Stomach (tissue), 8 donors: ENCODE measurements at regions not wholly inside any gene's neighbourhood (a gene's known extent, or its start where the extent isn't known, plus 50 kb on each side); places are given as distances from the start of the nearest gene placed in this dataset.

Experiments used
- DNase-seq, 2 donors: peaks; one replicate each; pipeline versions ENCODE4 v3.0.0 to v3.0.0-alpha.2; 2013 to 2019
- H3K27ac ChIP-seq, 5 donors: fragments of 200-600 bp in 4 of 5; sonication (generic) in 4 of 5; one replicate each; pipeline ENCODE4 v1.5.1; 2013 to 2019; ENCODE audit warnings: mild to moderate bottlenecking in 1 of 5, moderate library complexity in 1 of 5
- H3K27me3 ChIP-seq, 3 donors: fragments of 200-600 bp; sonication (generic); one replicate each; pipeline ENCODE4 v1.5.1; 2017 to 2019; ENCODE audit warnings: mixed run types in 1 of 3
- H3K36me3 ChIP-seq, 4 donors: fragments of 200-600 bp; sonication (generic); 1 replicate in 3 of 4; 2 replicates in 1 of 4; pipeline ENCODE4 v1.5.1; 2016 to 2019
- H3K4me1 ChIP-seq, 4 donors: fragments of 200-600 bp; sonication (generic); one replicate each; pipeline ENCODE4 v1.5.1; 2016 to 2019
- H3K4me3 ChIP-seq, 4 donors: fragments of 200-600 bp; sonication (generic) in 3 of 4; one replicate each; pipeline ENCODE4 v1.5.1; 2016 to 2019; ENCODE audit warnings: mild to moderate bottlenecking in 1 of 4
- H3K9me3 ChIP-seq, 4 donors: fragments of 200-600 bp; sonication (generic); one replicate each; pipeline ENCODE4 v1.5.1; 2016 to 2019
- EP300 ChIP-seq: sonication (generic); formaldehyde crosslinking; IDR thresholded peaks from one replicate; pipeline ENCODE4 v1.6.1; 2017; ENCODE audit warnings: antibody characterized with exemption
- POLR2A ChIP-seq, 4 donors: fragments of 450-650 bp; IDR thresholded peaks; one replicate each; pipeline ENCODE4 v1.6.1; 2016; ENCODE audit warnings: antibody characterized with exemption in 4 of 4, control low read depth in 2 of 4, mild to moderate bottlenecking in 1 of 4, moderate library complexity in 1 of 4
- POLR2AphosphoS5 ChIP-seq, 3 donors: sonication (generic); formaldehyde crosslinking; IDR thresholded peaks; one replicate each; pipeline ENCODE4 v1.6.1; 2016; ENCODE audit warnings: antibody characterized with exemption in 3 of 3
- WGBS, 5 donors: extraction: QIAGEN DNeasy Blood & Tissue Kit in 3 of 5; methylation state at CpG; one replicate each; pipeline versions ENCODE4 v1.1.5 to v1.1.7; 2013 to 2018; 5-methylcytosine and 5-hydroxymethylcytosine counted together
- intact Hi-C: fragments of 100-400 bp; cut with DNase I; formaldehyde crosslinking; loops from one replicate; pipeline ENCODE4 v1.15.1; 2023; ENCODE audit warnings: low total_unique reads
- TF ChIP-seq, protein P1 (sequence below), 7 experiments: fragments of 450-650 bp in 4 of 7; fragments of 200-600 bp in 3 of 7; sonication (generic) in 3 of 7; IDR thresholded peaks; one replicate each; pipeline ENCODE4 v1.5.1; 2016 to 2019; ENCODE audit warnings: antibody characterized with exemption in 7 of 7, control low read depth in 2 of 7, mild to moderate bottlenecking in 1 of 7
- donor health status: healthy with polysubstance abuse.
- donor health status: Bipolar disorder and iron deficiency.
- donor health status: healthy.

DNA sequence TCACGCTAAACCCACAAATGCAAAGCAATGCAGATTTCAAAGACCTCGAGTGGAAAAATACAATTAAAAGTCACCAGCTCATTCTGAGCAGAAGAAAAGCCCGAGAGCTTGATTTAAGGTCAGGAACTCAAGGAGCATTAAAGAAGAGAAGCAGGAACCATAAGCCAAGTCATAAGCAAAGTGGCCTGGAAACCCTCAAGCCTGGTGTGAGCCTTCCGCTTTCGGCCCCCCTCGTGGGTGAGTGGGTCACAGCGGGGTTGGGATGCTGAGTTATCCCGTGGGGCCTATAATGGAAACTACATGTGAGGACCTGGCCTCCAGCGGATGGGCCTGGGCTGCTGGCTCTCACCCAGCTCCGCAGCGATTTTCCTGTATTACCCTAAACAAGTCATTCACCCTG, 504.3 kb downstream of the RAB28 start:
- Histone ChIP-seq H3K9me3 (peaks cover 0 to 16% (median 5%) of the 10 kb centered on the region in 4 donors), H3K4me1 (peaks cover 0 to 6% (median 0%) of the 10 kb centered on the region in 4 donors), H3K36me3 (no peaks in the 10 kb centered on the region), H3K4me3 (no peak overlapping the region), H3K27ac (no peak overlapping the region), H3K27me3 (no peaks in the 10 kb centered on the region)
- peak in 1 of 2 donors; percentile 23 for DNase-seq
- intact Hi-C loops: no loop called here
- TF ChIP-seq POLR2AphosphoS5 (IDR thresholded peaks at IDR 0.05) (no peak), EP300 (no peak), POLR2A (IDR thresholded peaks at IDR 0.05) (no peak)
- TF ChIP-seq, protein P1, sequence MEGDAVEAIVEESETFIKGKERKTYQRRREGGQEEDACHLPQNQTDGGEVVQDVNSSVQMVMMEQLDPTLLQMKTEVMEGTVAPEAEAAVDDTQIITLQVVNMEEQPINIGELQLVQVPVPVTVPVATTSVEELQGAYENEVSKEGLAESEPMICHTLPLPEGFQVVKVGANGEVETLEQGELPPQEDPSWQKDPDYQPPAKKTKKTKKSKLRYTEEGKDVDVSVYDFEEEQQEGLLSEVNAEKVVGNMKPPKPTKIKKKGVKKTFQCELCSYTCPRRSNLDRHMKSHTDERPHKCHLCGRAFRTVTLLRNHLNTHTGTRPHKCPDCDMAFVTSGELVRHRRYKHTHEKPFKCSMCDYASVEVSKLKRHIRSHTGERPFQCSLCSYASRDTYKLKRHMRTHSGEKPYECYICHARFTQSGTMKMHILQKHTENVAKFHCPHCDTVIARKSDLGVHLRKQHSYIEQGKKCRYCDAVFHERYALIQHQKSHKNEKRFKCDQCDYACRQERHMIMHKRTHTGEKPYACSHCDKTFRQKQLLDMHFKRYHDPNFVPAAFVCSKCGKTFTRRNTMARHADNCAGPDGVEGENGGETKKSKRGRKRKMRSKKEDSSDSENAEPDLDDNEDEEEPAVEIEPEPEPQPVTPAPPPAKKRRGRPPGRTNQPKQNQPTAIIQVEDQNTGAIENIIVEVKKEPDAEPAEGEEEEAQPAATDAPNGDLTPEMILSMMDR (IDR thresholded peaks at IDR 0.05): no peak
- WGBS, 5 donors: 64 to 80% (median 77%) methylated on average over 11 of the region's 11 CpGs

DNA sequence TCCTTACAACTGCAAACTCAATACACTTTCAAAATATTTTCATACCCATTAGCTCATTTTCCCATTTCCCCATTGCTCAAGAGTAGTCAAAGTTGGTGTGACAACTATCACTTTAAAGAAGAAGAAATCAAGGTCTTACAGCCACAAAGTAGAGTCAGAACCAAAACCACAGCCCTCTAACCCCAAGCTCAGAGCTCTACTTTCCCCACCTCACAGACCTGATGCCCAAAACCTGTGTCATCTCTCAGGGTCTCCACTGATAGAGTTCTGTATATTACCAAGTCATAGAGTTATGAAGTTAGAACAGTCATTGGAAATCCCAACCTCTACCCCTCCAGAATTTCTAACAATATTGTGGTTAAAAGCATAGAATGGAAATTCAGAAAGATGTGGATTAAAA, 505.8 kb downstream of the RAB28 start:
- Histone ChIP-seq H3K27ac (no peak overlapping the region), H3K27me3 (no peaks in the 10 kb centered on the region), H3K4me1 (peaks cover 0 to 6% (median 0%) of the 10 kb centered on the region in 4 donors), H3K4me3 (no peak overlapping the region), H3K36me3 (no peaks in the 10 kb centered on the region), H3K9me3 (peaks cover 0 to 10% (median 0%) of the 10 kb centered on the region in 4 donors)
- TF ChIP-seq POLR2AphosphoS5 (IDR thresholded peaks at IDR 0.05): no peak
- no peak for TF ChIP-seq POLR2A (IDR thresholded peaks at IDR 0.05)
- TF ChIP-seq, protein P1 (IDR thresholded peaks at IDR 0.05): no peak
- TF ChIP-seq EP300: no peak
- DNase-seq: no peak
- intact Hi-C loops: no loop called here

DNA sequence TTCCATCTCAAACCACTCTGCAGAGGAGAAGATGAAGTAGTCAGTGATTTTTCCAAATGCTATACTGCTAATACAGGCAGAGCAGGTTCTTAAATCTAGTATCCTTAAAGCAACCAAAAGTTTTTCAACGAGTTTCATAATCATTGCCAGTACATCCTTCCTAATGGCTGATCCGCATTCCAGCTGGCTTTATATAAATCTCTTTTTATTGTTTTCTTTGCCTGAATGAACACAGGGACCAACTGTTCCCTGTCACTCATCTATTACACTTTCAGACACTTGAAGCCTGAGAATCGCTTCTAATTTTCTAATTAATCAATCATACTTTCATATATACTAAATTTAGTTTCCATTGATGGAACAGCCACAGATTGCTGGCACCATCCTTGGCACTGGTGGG, 508.6 kb downstream of the RAB28 start:
- Histone ChIP-seq H3K4me1 (peaks cover 0 to 6% (median 0%) of the 10 kb centered on the region in 4 donors), H3K27ac (no peak overlapping the region), H3K9me3 (peaks cover 0 to 4% (median 0%) of the 10 kb centered on the region in 4 donors), H3K27me3 (no peaks in the 10 kb centered on the region), H3K36me3 (no peaks in the 10 kb centered on the region), H3K4me3 (no peak overlapping the region)
- intact Hi-C loops: no loop called here
- no peak for TF ChIP-seq EP300
- TF ChIP-seq POLR2AphosphoS5 (IDR thresholded peaks at IDR 0.05): no peak
- no peak for TF ChIP-seq POLR2A (IDR thresholded peaks at IDR 0.05)
- TF ChIP-seq, protein P1 (IDR thresholded peaks at IDR 0.05): no peak
- WGBS, 5 donors: 61 to 78% (median 72%) methylated on average over 3 of the region's 3 CpGs
- DNase-seq: no peak

DNA sequence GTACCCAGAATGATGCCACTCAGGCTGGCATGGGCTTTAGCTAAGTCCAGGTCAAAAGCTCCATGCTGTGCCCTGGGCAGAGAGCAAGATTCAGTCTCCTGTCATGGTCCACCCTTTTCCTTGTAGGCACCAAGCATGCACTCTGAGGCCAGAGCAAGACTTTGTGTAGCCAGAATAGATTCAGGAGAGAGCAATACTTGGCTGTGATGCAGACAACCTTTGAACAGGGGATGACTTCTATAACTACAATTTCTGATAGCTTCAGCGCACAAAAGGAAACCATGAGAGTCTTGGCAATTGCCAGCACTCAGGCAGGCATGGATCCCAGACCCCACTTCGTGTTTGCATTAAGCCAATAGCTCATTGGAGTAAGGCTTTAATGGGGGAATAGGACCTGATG, 510.6 kb downstream of the RAB28 start:
- Histone ChIP-seq H3K9me3 (no peaks in the 10 kb centered on the region), H3K27ac (no peak overlapping the region), H3K27me3 (no peaks in the 10 kb centered on the region), H3K4me1 (no peaks in the 10 kb centered on the region), H3K4me3 (no peak overlapping the region), H3K36me3 (no peaks in the 10 kb centered on the region)
- no peak for DNase-seq
- WGBS, 5 donors: 73 to 84% (median 74%) methylated on average over 2 of the region's 2 CpGs
- intact Hi-C loops: no loop called here
- TF ChIP-seq, protein P1 (IDR thresholded peaks at IDR 0.05): no peak
- TF ChIP-seq POLR2AphosphoS5 (IDR thresholded peaks at IDR 0.05): no peak
